ENCODE measurements at regions not wholly inside any gene's neighbourhood (a gene's known extent, or its start where the extent isn't known, plus 50 kb on each side); places are given as distances from the start of the nearest gene placed in this dataset.

GRCh38 chr1:200275415-200275814 lies 134.4 kb downstream of the ZNF281 start (continued):
- TF ChIP-seq ZBTB34 (CRISPR knock-in tag; IDR thresholded peaks at IDR 0.05) (no peak), OTX1 (CRISPR knock-in tag; IDR thresholded peaks at IDR 0.05) (no peak), SMARCC2 (IDR thresholded peaks at IDR 0.05; ENCODE audit: low read depth) (no peak), COPS2 (conservative IDR thresholded peaks at IDR 0.05) (no peak), ASH1L (IDR thresholded peaks at IDR 0.05; ENCODE audit: borderline replicate concordance, low read depth, partially characterized antibody) (no peak), ZNF76 (CRISPR knock-in tag; IDR thresholded peaks at IDR 0.05; ENCODE audit: borderline replicate concordance) (no peak), EP300 (IDR thresholded peaks at IDR 0.05; ENCODE audit: low read length) (peak; percentile 68; the same call in 1 of the 2 replicates), ELF1 (tag; IDR thresholded peaks at IDR 0.05) (no peak), ZNF609 (CRISPR knock-in tag; IDR thresholded peaks at IDR 0.05; ENCODE audit: borderline replicate concordance) (no peak), ZNF695 (CRISPR knock-in tag; IDR thresholded peaks at IDR 0.05) (no peak), NR2F6 (CRISPR knock-in tag; IDR thresholded peaks at IDR 0.05) (no peak), PHB (CRISPR knock-in tag; IDR thresholded peaks at IDR 0.05) (no peak), CHAMP1 (IDR thresholded peaks at IDR 0.05) (no peak), EHMT2 (IDR thresholded peaks at IDR 0.05) (no peak), CGGBP1 (CRISPR knock-in tag; IDR thresholded peaks at IDR 0.05) (no peak), ZNF282 (CRISPR knock-in tag; IDR thresholded peaks at IDR 0.05) (no peak), MBD2 (IDR thresholded peaks at IDR 0.05; ENCODE audit: borderline replicate concordance, low read depth) (no peak), CBFA2T2 (conservative IDR thresholded peaks at IDR 0.05) (peak; percentile 49)
